HepG2 (cell line): ENCODE measurements at regions not wholly inside any gene's neighbourhood (a gene's known extent, or its start where the extent isn't known, plus 50 kb on each side); places are given as distances from the start of the nearest gene placed in this dataset.

ENCODE experiments used
- EP300 ChIP-seq, 3 experiments: sonication (generic) in 1 of 3; formaldehyde crosslinking in 1 of 3; IDR thresholded peaks; 2 replicates each; pipeline versions ENCODE4 v1.5.1 to v1.6.1; 2011 to 2020; ENCODE audit warnings: low read depth in 2 of 3, low read length in 2 of 3, borderline replicate concordance in 1 of 3, improper control_type of control experiment in 1 of 3, mild to moderate bottlenecking in 1 of 3, missing genetic modification reagents in 1 of 3, moderate library complexity in 1 of 3
- FOXJ3 ChIP-seq: sonication (generic); formaldehyde crosslinking; IDR thresholded peaks from 2 replicates; pipeline ENCODE4 v1.4.0; 2020; ENCODE audit warnings: missing genetic modification reagents, mild to moderate bottlenecking, borderline replicate concordance
- HMG20A ChIP-seq: IDR thresholded peaks from 2 replicates; pipeline ENCODE4 v1.6.1; 2016; ENCODE audit warnings: borderline replicate concordance
- HOXA7 ChIP-seq: sonication (generic); formaldehyde crosslinking; IDR thresholded peaks from 2 replicates; pipeline ENCODE4 v1.8.1; 2022; ENCODE audit warnings: mild to moderate bottlenecking, missing genetic modification reagents, moderate library complexity
- MAFK ChIP-seq, 2 experiments: IDR thresholded peaks in 1 of 2; conservative IDR thresholded peaks in 1 of 2; 2 replicates each; pipeline ENCODE4 v1.6.1; 2011; ENCODE audit warnings: improper control_type of control experiment in 2 of 2, low read length in 2 of 2
- NR2F6 ChIP-seq, 2 experiments: IDR thresholded peaks; 2 replicates each; pipeline ENCODE4 v1.6.1; 2016; ENCODE audit warnings: antibody characterized with exemption in 1 of 2, mild to moderate bottlenecking in 1 of 2
- SKI ChIP-seq: fragments of 450-650 bp; IDR thresholded peaks from one replicate; pipeline ENCODE4 v1.6.1; 2018; ENCODE audit warnings: mild to moderate bottlenecking; ENCODE audit not compliant: partially characterized antibody
- TEAD3 ChIP-seq: optimal IDR thresholded peaks from 2 replicates; pipeline ENCODE3; 2016; ENCODE audit warnings: borderline replicate concordance
- TP53 ChIP-seq: sonication (generic); formaldehyde crosslinking; conservative IDR thresholded peaks from 2 replicates; pipeline ENCODE4 v1.4.0; 2020; ENCODE audit warnings: missing genetic modification reagents
- ZFP36L1 ChIP-seq: sonication (generic); formaldehyde crosslinking; IDR thresholded peaks from 2 replicates; pipeline ENCODE4 v1.8.0; 2022; ENCODE audit warnings: mild to moderate bottlenecking, missing genetic modification reagents, moderate library complexity
- ZNF841 ChIP-seq: sonication (generic); formaldehyde crosslinking; IDR thresholded peaks from 2 replicates; pipeline ENCODE4 v1.8.1; 2023; ENCODE audit warnings: missing genetic modification reagents, borderline replicate concordance
- ZNF850 ChIP-seq: sonication (generic); formaldehyde crosslinking; conservative IDR thresholded peaks from 2 replicates; pipeline ENCODE4 v1.9.0; 2021; ENCODE audit warnings: mild to moderate bottlenecking, missing genetic modification reagents
- TF ChIP-seq, protein P1 (sequence below): IDR thresholded peaks from 2 replicates; pipeline ENCODE4 v1.4.0; 2020; ENCODE audit warnings: mild to moderate bottlenecking, missing genetic modification reagents
- TF ChIP-seq, protein P2 (sequence below): sonication (generic); formaldehyde crosslinking; IDR thresholded peaks from 2 replicates; pipeline ENCODE4 v1.4.0; 2020; ENCODE audit warnings: mild to moderate bottlenecking, missing genetic modification reagents
- TF ChIP-seq, protein P3 (sequence below): sonication (generic); formaldehyde crosslinking; IDR thresholded peaks from 2 replicates; pipeline ENCODE4 v1.9.0; 2022; ENCODE audit warnings: low read depth, missing genetic modification reagents
- TF ChIP-seq, protein P4 (sequence below): sonication (generic); formaldehyde crosslinking; IDR thresholded peaks from 2 replicates; pipeline ENCODE4 v1.5.1; 2020; ENCODE audit warnings: mild to moderate bottlenecking, missing genetic modification reagents, borderline replicate concordance

DNA sequence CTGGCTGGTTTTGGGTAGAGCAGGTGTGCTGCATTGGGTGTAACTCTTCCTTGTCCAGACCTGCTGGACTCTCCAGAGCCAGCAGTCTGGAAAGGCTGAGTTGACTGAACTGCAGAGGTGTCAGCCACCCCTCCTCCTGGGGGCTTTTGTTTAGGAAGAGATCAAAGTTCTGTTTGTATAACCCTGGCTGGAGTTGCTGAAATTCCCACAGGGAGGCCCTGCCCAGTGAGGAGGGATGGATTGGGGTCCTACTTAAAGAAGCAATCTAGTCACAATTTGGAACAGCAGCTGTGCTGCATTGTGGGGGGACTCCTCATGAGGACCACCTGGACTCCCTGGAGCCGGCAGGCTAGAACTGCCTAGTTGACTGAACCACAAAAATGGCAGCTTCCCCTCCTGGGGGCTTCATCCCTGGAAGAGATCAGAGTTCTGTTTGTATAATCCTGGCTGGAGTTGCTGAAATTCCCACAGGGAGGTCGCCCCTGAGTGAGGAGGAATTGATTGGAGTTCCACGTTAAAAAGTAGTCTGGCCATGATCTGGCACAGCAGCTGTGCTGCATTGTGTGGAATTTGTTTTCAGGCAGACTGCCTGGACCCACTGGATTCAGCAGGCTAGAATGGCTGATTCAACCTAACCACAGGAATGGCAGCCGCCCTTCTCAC lies 264.9 kb upstream of the ZC4H2 start (continued):
- TF ChIP-seq EP300 (IDR thresholded peaks at IDR 0.05; ENCODE audit: low read depth in 2 of 2, low read length in 2 of 2), result peak in 1 of 2 experiments; percentile 42; a peak in 2 of 4 replicates
- TF ChIP-seq EP300 (CRISPR knock-in tag; IDR thresholded peaks at IDR 0.05; ENCODE audit: borderline replicate concordance), result no peak
- TF ChIP-seq FOXJ3 (CRISPR knock-in tag), result peak; percentile 73; the same call in 1 of the 2 replicates
- 0 out of 2 replicates have a peak, but pooled peaks have one; percentile 12 for TF ChIP-seq HMG20A (CRISPR knock-in tag)
- peak; percentile 38 for TF ChIP-seq SKI
- no peak for TF ChIP-seq ZFP36L1 (CRISPR knock-in tag)
- TF ChIP-seq, protein P1, sequence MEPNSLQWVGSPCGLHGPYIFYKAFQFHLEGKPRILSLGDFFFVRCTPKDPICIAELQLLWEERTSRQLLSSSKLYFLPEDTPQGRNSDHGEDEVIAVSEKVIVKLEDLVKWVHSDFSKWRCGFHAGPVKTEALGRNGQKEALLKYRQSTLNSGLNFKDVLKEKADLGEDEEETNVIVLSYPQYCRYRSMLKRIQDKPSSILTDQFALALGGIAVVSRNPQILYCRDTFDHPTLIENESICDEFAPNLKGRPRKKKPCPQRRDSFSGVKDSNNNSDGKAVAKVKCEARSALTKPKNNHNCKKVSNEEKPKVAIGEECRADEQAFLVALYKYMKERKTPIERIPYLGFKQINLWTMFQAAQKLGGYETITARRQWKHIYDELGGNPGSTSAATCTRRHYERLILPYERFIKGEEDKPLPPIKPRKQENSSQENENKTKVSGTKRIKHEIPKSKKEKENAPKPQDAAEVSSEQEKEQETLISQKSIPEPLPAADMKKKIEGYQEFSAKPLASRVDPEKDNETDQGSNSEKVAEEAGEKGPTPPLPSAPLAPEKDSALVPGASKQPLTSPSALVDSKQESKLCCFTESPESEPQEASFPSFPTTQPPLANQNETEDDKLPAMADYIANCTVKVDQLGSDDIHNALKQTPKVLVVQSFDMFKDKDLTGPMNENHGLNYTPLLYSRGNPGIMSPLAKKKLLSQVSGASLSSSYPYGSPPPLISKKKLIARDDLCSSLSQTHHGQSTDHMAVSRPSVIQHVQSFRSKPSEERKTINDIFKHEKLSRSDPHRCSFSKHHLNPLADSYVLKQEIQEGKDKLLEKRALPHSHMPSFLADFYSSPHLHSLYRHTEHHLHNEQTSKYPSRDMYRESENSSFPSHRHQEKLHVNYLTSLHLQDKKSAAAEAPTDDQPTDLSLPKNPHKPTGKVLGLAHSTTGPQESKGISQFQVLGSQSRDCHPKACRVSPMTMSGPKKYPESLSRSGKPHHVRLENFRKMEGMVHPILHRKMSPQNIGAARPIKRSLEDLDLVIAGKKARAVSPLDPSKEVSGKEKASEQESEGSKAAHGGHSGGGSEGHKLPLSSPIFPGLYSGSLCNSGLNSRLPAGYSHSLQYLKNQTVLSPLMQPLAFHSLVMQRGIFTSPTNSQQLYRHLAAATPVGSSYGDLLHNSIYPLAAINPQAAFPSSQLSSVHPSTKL (CRISPR knock-in tag), result peak; percentile 76
- TF ChIP-seq TEAD3 (CRISPR knock-in tag), result peak; percentile 14
- TF ChIP-seq, protein P2, sequence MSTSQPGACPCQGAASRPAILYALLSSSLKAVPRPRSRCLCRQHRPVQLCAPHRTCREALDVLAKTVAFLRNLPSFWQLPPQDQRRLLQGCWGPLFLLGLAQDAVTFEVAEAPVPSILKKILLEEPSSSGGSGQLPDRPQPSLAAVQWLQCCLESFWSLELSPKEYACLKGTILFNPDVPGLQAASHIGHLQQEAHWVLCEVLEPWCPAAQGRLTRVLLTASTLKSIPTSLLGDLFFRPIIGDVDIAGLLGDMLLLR (CRISPR knock-in tag), result no peak
- TF ChIP-seq MAFK (conservative IDR thresholded peaks at IDR 0.05 in 1 of 2, IDR thresholded peaks at IDR 0.05 in 1 of 2; ENCODE audit: low read length in 2 of 2), result peak; percentile 30 to 39; a peak in 3 of 4 replicates
- TF ChIP-seq TP53 (CRISPR knock-in tag), result no peak
- no peak for TF ChIP-seq ZNF841 (CRISPR knock-in tag)
- TF ChIP-seq, protein P3, sequence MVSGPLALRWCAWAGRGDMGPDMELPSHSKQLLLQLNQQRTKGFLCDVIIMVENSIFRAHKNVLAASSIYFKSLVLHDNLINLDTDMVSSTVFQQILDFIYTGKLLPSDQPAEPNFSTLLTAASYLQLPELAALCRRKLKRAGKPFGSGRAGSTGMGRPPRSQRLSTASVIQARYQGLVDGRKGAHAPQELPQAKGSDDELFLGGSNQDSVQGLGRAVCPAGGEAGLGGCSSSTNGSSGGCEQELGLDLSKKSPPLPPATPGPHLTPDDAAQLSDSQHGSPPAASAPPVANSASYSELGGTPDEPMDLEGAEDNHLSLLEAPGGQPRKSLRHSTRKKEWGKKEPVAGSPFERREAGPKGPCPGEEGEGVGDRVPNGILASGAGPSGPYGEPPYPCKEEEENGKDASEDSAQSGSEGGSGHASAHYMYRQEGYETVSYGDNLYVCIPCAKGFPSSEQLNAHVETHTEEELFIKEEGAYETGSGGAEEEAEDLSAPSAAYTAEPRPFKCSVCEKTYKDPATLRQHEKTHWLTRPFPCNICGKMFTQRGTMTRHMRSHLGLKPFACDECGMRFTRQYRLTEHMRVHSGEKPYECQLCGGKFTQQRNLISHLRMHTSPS, result no peak
- TF ChIP-seq HOXA7, result no peak
- TF ChIP-seq, protein P4, sequence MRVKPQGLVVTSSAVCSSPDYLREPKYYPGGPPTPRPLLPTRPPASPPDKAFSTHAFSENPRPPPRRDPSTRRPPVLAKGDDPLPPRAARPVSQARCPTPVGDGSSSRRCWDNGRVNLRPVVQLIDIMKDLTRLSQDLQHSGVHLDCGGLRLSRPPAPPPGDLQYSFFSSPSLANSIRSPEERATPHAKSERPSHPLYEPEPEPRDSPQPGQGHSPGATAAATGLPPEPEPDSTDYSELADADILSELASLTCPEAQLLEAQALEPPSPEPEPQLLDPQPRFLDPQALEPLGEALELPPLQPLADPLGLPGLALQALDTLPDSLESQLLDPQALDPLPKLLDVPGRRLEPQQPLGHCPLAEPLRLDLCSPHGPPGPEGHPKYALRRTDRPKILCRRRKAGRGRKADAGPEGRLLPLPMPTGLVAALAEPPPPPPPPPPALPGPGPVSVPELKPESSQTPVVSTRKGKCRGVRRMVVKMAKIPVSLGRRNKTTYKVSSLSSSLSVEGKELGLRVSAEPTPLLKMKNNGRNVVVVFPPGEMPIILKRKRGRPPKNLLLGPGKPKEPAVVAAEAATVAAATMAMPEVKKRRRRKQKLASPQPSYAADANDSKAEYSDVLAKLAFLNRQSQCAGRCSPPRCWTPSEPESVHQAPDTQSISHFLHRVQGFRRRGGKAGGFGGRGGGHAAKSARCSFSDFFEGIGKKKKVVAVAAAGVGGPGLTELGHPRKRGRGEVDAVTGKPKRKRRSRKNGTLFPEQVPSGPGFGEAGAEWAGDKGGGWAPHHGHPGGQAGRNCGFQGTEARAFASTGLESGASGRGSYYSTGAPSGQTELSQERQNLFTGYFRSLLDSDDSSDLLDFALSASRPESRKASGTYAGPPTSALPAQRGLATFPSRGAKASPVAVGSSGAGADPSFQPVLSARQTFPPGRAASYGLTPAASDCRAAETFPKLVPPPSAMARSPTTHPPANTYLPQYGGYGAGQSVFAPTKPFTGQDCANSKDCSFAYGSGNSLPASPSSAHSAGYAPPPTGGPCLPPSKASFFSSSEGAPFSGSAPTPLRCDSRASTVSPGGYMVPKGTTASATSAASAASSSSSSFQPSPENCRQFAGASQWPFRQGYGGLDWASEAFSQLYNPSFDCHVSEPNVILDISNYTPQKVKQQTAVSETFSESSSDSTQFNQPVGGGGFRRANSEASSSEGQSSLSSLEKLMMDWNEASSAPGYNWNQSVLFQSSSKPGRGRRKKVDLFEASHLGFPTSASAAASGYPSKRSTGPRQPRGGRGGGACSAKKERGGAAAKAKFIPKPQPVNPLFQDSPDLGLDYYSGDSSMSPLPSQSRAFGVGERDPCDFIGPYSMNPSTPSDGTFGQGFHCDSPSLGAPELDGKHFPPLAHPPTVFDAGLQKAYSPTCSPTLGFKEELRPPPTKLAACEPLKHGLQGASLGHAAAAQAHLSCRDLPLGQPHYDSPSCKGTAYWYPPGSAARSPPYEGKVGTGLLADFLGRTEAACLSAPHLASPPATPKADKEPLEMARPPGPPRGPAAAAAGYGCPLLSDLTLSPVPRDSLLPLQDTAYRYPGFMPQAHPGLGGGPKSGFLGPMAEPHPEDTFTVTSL, result peak; percentile 69; the same call in 1 of the 2 replicates
- peak; percentile 21 for TF ChIP-seq NR2F6 (IDR thresholded peaks at IDR 0.05)
- TF ChIP-seq NR2F6 (CRISPR knock-in tag; IDR thresholded peaks at IDR 0.05), result no peak; the same call in 1 of the 2 replicates
- no peak for TF ChIP-seq ZNF850 (CRISPR knock-in tag)
